HG03354 (cell line): ENCODE measurements at regions not wholly inside any gene's neighbourhood (a gene's known extent, or its start where the extent isn't known, plus 50 kb on each side); places are given as distances from the start of the nearest gene placed in this dataset.
"Not testable (repeated sequence)": the region's sequence is repeated elsewhere in the genome, so short reads cannot be mapped to it uniquely, and the experiment has no call there.

Experiments used
- ATAC-seq: cut with Tn5 transposase; IDR thresholded peaks from one replicate; pipeline ENCODE4 v1.9.1; 2021; ENCODE audit warnings: mild to moderate bottlenecking; ENCODE audit not compliant: unreplicated experiment, poor library complexity, severe bottlenecking

DNA sequence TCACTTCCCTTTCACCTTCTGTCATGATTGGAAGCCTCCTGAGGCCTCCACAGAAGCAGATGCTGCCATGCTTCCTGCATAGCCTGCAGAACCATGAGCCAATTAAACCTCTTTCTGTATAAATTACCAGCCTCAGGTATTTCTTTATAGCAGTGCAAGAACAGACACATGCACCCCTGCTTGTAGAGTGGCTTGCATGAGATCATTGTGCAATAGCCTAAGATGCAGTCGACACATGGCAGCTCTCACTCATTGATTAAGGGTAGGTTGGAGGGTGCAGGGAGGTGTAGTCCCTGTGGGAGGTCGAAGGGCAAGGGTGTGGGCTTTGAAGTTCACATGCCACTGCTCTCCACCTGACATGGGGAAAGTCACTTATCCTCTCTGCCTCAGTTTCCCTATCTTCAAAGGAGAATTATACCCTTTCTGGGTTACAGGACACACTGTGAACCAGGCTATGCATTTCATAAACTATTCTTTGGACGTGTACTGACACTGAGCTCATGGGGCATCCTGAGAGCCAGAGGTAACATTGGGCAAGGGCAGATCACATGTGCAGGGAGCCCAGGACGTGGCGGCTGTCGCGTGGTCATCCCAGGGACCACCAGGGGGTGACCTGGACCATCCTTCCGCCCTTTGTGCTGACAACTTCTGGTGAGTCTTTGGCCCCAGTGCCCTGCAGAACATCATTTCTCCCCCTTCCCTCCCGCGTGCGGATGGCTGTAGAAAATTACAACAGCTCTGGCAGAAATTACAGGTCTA, 69.2 kb upstream of the SHANK2 start:
- no peak for ATAC-seq

- no peak for ATAC-seq
Observed at GRCh38 chr11:71316701-71317100, 64.3 kb upstream of the SHANK2 start.

GRCh38 chr11:71312616-71313015, 60.2 kb upstream of the SHANK2 start:
- ATAC-seq, result not testable (repeated sequence)

DNA sequence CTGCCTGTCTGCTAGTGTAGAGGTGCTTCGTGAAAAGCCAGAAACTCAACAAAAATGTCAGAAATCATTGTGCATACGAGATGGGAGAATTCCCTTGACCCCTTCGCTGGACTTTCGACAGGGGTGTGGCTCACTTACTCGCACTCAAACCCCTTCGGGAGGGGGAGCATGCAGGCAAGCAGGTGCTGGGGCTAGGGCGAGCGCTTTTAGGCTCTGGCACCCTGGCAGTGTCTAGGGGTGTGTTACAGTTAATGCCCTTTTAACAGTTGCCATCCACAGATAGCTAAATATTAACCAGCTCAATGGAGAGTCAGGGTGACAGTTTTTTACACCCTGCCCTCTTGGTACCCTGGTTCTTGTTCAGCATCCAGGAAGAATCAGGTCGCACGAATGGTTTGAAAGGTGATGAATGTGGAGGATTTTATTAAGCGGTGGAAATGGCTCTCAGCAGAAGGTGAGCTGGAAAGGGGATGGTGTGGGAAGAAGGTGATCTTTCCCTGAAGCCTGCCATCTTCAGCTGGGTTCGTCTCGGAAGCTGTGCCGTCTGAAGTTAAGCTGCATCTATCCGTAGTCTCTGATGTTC, 59.6 kb upstream of the SHANK2 start:
- ATAC-seq, result no peak

GRCh38 chr11:71311176-71311925, 59.0 kb upstream of the SHANK2 start:
- ATAC-seq, result no peak

GRCh38 chr11:71310184-71310583, 57.8 kb upstream of the SHANK2 start:
- ATAC-seq, result no peak

- no peak for ATAC-seq
Observed at GRCh38 chr11:71309611-71310010, 57.2 kb upstream of the SHANK2 start.

GRCh38 chr11:71309181-71309580, 56.8 kb upstream of the SHANK2 start:
- no peak for ATAC-seq

- ATAC-seq, result no peak
Observed at GRCh38 chr11:71307811-71308645, 55.7 kb upstream of the SHANK2 start.

GRCh38 chr11:71305451-71306125, 53.2 kb upstream of the SHANK2 start:
- no peak for ATAC-seq

- ATAC-seq, result no peak
Observed at GRCh38 chr11:71305041-71305440, 52.7 kb upstream of the SHANK2 start.

- no peak for ATAC-seq
Observed at GRCh38 chr11:71304491-71304890, 52.1 kb upstream of the SHANK2 start.

GRCh38 chr11:71304045-71304444, 51.7 kb upstream of the SHANK2 start:
- no peak for ATAC-seq

DNA sequence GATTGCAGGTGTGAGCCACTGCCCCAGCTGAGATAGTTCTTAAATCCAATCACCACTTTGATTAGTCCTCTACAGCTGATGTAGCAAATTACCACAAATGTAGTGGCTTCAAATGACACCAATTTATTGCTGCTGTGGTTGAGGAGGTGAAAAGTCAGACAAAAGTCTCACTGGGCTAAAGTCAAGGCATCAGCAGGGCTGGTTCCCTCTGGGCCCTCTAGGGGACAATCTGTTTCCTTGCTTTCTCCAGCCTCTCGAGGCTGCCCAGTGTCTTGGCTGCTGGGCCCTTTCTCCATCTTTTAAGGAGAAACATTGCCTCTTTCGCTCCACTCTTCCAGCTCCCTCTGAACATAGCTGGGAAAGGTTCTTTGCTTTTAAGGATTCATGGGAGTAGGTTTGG, 50.5 kb upstream of the SHANK2 start:
- ATAC-seq, result no peak

GRCh38 chr11:71302534-71302909, 50.1 kb upstream of the SHANK2 start:
- no peak for ATAC-seq
